ENCODE measurements at regions not wholly inside any gene's neighbourhood (a gene's known extent, or its start where the extent isn't known, plus 50 kb on each side); places are given as distances from the start of the nearest gene placed in this dataset.

DNA sequence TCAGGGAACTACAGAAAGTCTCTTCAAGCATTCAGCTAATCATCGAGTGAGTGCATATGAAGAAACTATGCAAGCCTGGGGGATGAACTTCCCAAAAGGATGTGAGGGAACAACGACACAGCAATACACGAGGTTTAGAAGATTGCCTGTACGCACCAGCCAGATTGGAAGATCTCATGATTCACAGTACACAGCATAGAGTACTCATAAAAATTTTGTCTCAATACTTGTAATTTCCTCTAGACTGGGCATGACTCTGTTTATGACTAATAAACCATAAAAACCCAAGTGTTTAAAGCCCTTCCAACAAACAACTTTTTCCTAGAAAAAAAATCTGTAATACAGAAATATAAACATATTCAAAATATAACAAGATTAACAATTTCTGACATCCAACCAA is 279.7 kb downstream of the KCNJ3 start:
- TF ChIP-seq, protein P1, sequence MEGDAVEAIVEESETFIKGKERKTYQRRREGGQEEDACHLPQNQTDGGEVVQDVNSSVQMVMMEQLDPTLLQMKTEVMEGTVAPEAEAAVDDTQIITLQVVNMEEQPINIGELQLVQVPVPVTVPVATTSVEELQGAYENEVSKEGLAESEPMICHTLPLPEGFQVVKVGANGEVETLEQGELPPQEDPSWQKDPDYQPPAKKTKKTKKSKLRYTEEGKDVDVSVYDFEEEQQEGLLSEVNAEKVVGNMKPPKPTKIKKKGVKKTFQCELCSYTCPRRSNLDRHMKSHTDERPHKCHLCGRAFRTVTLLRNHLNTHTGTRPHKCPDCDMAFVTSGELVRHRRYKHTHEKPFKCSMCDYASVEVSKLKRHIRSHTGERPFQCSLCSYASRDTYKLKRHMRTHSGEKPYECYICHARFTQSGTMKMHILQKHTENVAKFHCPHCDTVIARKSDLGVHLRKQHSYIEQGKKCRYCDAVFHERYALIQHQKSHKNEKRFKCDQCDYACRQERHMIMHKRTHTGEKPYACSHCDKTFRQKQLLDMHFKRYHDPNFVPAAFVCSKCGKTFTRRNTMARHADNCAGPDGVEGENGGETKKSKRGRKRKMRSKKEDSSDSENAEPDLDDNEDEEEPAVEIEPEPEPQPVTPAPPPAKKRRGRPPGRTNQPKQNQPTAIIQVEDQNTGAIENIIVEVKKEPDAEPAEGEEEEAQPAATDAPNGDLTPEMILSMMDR (IDR thresholded peaks at IDR 0.05; ENCODE audit: low read depth, low read length) = no peak
- TF ChIP-seq EZH2phosphoT487 (IDR thresholded peaks at IDR 0.05; ENCODE audit: low read depth) = no peak
